GM18498 (cell line): ENCODE measurements at regions not wholly inside any gene's neighbourhood (a gene's known extent, or its start where the extent isn't known, plus 50 kb on each side); places are given as distances from the start of the nearest gene placed in this dataset.

ENCODE experiments used
- ATAC-seq: cut with Tn5 transposase; IDR thresholded peaks from one replicate; pipeline ENCODE4 v1.9.1; 2021; ENCODE audit warnings: mild to moderate bottlenecking, moderate library complexity; ENCODE audit not compliant: unreplicated experiment

- ATAC-seq = no peak
Observed at GRCh38 chr4:54930226-54930625, 195.2 kb downstream of the KDR start.

- no peak for ATAC-seq
Observed at GRCh38 chr4:54929459-54929858, 195.9 kb downstream of the KDR start.

GRCh38 chr4:54924891-54925290 is 200.5 kb downstream of the KDR start:
- no peak for ATAC-seq

GRCh38 chr4:54915276-54915675 is 210.1 kb downstream of the KDR start:
- no peak for ATAC-seq

- ATAC-seq = no peak
Observed at GRCh38 chr4:54914781-54915180, 210.6 kb downstream of the KDR start.

GRCh38 chr4:54913751-54914526 is 211.5 kb downstream of the KDR start:
- ATAC-seq = no peak

GRCh38 chr4:54912155-54912554 is 213.2 kb downstream of the KDR start:
- ATAC-seq = no peak

- no peak for ATAC-seq
Observed at GRCh38 chr4:54909961-54910360, 215.4 kb downstream of the KDR start.

- ATAC-seq = no peak
Observed at GRCh38 chr4:54908763-54909162, 216.6 kb downstream of the KDR start.

- ATAC-seq = no peak
Observed at GRCh38 chr4:54904953-54905352, 220.4 kb downstream of the KDR start.

GRCh38 chr4:54902976-54903375 is 222.4 kb downstream of the KDR start:
- no peak for ATAC-seq

GRCh38 chr4:54902271-54902670 is 223.1 kb downstream of the KDR start:
- no peak for ATAC-seq

GRCh38 chr4:54901202-54901601 is 224.2 kb downstream of the KDR start:
- ATAC-seq = no peak

GRCh38 chr4:54898656-54899340 is 226.6 kb downstream of the KDR start:
- no peak for ATAC-seq

GRCh38 chr4:54898056-54898562 is 227.3 kb downstream of the KDR start:
- ATAC-seq = no peak

GRCh38 chr4:54897590-54897989 is 227.8 kb downstream of the KDR start:
- ATAC-seq = no peak

- ATAC-seq = no peak
Observed at GRCh38 chr4:54882616-54883015, 224.9 kb downstream of the KIT start.

- ATAC-seq = no peak
Observed at GRCh38 chr4:54879576-54879975, 221.8 kb downstream of the KIT start.

- ATAC-seq = no peak
Observed at GRCh38 chr4:54877006-54877405, 219.2 kb downstream of the KIT start.

GRCh38 chr4:54872261-54872660 is 214.5 kb downstream of the KIT start:
- no peak for ATAC-seq

GRCh38 chr4:54863571-54864255 is 206.0 kb downstream of the KIT start:
- no peak for ATAC-seq

GRCh38 chr4:54861201-54861600 is 203.4 kb downstream of the KIT start:
- ATAC-seq = no peak
